Coronary artery (tissue), 2 donors: ENCODE measurements at regions not wholly inside any gene's neighbourhood (a gene's known extent, or its start where the extent isn't known, plus 50 kb on each side); places are given as distances from the start of the nearest gene placed in this dataset.
"Not testable (repeated sequence)": the region's sequence is repeated elsewhere in the genome, so short reads cannot be mapped to it uniquely, and the experiment has no call there.

Experiments used
- DNase-seq: peaks from one replicate; pipeline ENCODE4 v3.0.0-alpha.2; 2017; ENCODE audit warnings: low spot score
- H3K27ac ChIP-seq, 2 donors: fragments of 200-600 bp; sonication (generic); one replicate each; pipeline ENCODE4 v1.5.1; 2016 to 2019
- H3K4me3 ChIP-seq: fragments of 200-600 bp; sonication (generic); 2 replicates; pipeline ENCODE4 v1.5.1; 2016; ENCODE audit warnings: mild to moderate bottlenecking, moderate library complexity
- CTCF ChIP-seq: fragments of 200-600 bp; sonication (generic); IDR thresholded peaks from one replicate; pipeline ENCODE4 v1.5.1; 2019; ENCODE audit warnings: antibody characterized with exemption

GRCh38 chr6:27129095-27129815, 118.2 kb upstream of the PRSS16 start:
- Histone ChIP-seq H3K4me3 (no peak overlapping the region), H3K27ac (no peak overlapping the region)
- no peak for DNase-seq
- no peak for TF ChIP-seq CTCF

GRCh38 chr6:27129917-27130316, 117.6 kb upstream of the PRSS16 start:
- no peak for TF ChIP-seq CTCF
- no peak overlapping the region for H3K27ac ChIP-seq
- no peak overlapping the region for H3K4me3 ChIP-seq
- no peak for DNase-seq

DNA sequence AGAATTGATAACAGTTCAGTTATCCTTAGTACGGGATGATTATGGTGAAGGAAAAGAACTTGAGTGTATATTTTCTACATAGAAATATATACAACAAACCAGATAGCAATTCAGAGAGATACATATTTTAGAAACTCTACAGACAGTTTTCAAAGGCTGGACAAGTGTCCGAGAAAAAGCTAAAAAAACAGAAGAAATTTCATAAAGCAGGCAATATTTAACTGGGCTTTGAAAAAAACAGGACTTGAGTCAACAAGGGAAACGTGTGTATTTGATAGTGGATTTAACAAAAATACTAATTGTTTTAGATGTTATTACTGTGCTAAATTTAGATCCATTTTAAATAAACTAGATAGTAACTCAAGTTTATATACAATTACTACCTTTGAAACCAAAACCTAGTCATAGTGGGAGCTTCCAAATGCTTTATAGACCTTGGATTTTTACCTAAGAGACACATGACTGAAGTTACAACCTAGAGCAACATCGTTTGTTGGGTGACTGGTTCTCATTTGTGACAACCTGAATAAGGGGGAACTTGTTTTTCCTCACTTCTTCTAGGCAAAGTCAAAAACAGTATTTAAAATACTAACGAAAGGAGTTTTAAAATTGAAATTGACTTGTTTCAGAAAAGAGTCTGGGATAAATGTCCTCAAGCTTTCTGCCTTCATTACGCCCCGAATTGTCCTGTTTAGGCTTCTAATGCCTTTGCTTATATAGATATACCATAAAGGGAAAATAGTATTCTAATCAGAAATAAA, 116.7 kb upstream of the PRSS16 start:
- TF ChIP-seq CTCF, result no peak
- peak overlapping the region; percentile 73 for H3K4me3 ChIP-seq
- DNase-seq, result no peak
- H3K27ac ChIP-seq, result peak overlapping the region; percentile 79 to 96

GRCh38 chr6:27132282-27132531, 115.3 kb upstream of the PRSS16 start:
- DNase-seq, result not testable (repeated sequence)
- Histone ChIP-seq H3K4me3 (peak overlapping the region; percentile 73), H3K27ac (peak overlapping the region; percentile 79 to 96)

DNA sequence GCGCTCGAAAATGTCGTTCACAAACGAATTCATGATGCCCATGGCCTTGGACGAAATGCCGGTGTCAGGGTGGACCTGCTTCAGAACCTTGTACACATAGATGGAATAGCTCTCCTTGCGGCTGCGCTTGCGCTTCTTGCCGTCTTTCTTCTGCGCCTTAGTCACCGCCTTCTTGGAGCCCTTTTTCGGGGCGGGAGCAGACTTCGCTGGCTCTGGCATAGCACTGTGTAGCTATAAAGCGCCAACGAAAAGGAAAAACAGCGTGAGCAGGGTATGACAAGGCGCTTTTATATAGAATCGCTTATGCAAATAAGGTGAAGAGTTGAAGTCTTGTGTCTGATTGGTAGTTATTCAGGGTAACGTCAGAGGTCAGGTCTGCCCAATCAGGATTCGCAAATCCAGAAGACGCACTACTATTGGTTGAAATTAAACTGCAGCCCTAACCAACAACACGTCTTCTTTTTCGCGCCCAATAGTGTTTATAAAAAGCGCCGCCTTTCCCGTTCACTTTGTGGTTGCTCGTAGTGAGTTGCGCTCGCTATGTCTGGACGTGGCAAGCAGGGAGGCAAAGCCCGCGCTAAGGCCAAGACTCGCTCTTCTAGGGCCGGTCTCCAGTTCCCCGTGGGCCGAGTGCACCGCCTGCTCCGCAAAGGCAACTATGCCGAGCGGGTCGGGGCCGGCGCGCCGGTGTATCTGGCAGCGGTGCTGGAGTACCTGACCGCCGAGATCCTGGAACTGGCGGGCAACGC, 114.8 kb upstream of the PRSS16 start:
- DNase-seq, result peak; percentile 95
- peak overlapping the region; percentile 73 for H3K4me3 ChIP-seq
- peak overlapping the region; percentile 79 to 96 for H3K27ac ChIP-seq
- no peak for TF ChIP-seq CTCF

DNA sequence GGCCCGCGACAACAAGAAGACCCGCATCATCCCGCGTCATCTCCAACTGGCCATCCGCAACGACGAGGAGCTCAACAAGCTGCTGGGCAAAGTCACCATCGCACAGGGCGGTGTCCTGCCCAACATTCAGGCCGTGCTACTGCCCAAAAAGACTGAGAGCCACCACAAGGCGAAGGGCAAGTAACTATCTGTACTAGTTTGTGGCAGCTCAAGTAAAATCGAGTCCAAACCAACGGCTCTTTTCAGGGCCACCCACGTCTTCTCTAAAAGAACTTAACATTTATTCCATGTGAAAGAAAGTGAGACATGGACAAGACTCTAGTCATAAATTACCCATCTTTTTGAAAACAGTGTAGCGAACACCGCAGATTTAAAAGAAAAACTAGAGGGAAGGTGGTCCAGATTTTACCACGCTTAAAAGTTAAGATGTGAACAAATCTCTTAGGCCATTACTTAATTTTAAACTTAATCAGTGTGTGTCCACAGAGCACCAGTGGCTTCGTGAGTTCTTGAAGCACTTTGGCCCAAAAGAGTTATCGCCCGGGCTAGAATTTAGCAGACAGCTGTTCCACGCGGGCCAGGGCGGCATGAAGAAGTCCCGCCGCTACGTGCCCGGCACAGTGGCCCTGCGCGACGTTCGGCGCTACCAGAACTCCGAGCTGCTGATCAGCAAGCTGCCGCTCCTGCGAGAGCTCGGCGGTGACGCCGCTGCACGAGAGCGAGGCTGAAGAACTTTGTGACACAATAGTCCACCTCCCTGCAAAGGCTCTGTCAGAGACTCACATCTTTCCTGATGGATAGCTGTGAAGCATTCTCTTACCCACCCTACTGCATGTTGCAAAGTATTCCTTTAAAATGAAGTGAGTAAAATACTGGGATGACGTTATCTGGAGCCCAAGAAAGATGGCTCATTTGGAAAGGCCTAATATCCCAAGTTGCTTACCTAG, 113.9 kb upstream of the PRSS16 start:
- peak overlapping the region; percentile 79 to 96 for H3K27ac ChIP-seq
- peak; percentile 82 for DNase-seq
- TF ChIP-seq CTCF, result no peak
- H3K4me3 ChIP-seq, result peak overlapping the region; percentile 73
